T-helper 2 cell (primary cell): ENCODE measurements at regions not wholly inside any gene's neighbourhood (a gene's known extent, or its start where the extent isn't known, plus 50 kb on each side); places are given as distances from the start of the nearest gene placed in this dataset.
"Not testable (repeated sequence)": the region's sequence is repeated elsewhere in the genome, so short reads cannot be mapped to it uniquely, and the experiment has no call there.

Experiments used
- DNase-seq, 5 experiments: peaks; one replicate each; pipeline versions ENCODE4 v3.0.0 to v3.0.0-alpha.2; 2012 to 2022

DNA sequence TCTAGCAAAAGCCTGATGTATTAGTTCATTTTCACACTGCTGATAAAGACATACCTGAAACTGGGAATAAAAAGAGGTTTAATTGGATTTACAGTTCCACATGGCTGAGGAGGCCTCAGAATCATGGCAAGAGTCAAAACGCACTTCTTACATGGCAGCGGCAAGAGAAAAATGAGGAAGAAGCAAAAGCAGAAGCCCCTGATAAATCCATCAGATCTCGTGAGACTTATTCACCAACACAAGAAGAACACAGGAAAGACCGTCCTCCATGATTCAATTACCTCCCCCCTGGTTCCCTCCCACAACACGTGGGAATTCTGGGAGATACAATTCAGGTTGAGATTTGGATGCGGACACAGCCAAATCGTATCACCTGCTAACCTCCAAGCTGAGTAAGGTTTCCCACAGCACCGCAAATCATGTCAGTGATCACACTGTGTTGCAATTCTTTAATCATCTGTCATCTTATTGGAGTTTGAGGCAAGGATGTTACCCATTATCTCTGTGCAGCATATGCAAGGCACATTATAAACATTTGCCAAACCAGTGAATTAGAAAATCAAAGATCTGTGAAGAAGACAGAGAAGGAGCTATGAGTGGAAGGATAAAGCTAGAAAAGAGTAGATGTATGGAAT lies 128.5 kb downstream of the ZNF281 start:
- DNase-seq, result no peak

DNA sequence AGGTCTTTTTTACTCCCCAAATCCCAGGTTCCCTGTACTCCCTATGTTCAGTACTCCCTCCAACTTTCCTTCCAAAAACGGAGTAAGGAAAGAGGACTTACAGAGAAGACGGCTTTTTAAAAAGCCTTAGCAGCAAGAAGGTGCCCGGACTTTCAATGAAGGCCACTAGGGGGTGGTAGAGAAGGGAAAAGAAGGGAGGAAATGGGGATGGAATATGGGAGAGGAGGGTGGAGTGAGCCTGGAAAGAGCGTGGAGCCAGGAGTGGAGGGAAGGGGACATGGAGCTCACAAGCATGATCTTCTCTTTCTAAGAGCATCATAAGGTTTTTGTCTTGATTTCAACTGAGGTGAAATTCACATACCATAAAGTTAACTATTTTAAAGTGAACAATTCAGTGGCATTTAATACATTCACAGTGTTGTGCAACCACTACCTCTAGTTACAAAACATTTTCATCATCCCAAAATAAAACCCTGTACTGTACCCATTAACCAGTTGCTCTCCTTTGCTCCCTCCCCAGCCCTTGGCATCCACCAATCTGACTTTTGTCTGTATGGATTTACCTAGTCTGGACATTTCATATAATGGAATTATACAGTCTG lies 129.9 kb downstream of the ZNF281 start:
- no peak for DNase-seq

GRCh38 chr1:200275816-200276453 lies 133.9 kb downstream of the ZNF281 start:
- no peak for DNase-seq

GRCh38 chr1:200275415-200275814 lies 134.4 kb downstream of the ZNF281 start:
- no peak for DNase-seq

DNA sequence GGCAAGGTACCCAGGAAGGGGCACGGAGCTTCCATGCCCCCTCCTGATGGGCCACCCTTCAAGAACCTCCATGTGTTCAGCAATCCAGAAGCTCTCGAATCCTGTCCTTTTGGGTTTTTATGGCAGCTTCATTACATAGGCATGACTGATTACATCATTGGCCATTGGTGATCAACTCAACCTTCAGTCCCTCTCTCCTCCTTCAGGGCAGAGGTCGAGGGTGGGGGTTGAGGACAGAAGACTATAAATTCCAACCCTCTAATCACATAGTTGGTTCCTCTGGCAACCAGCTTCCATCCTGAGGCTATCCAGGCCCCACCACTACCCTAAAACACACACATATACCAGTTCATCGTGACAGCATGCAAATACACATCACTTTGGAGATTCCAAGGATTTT lies 135.7 kb downstream of the ZNF281 start:
- no peak for DNase-seq

DNA sequence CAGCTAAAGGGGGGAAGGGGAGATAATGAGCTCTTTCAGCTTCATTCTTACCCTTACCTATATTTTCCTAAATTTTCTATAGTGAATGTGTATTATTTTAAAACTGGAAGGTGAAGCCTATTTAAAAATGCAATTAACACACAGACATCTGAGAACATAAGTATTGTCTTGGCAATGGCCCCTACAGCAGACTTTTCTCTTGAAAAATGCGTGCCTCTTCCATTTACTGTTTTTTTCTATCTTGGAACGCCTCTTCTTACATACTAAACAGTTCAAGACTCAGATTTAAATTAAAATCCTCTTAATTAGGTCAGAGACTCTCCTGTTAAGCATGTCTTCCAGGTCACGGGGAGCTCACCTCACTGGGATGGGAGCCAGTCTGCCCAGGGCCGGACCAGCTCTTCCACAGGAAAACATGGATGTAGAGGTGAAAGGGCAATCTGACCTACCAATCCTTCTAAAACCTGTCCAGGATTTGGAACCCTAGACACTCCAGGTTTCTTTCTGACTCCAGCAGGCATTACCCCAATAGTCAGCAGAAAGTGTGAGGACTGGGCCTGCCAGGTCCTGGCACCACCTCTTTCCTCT lies 137.3 kb downstream of the ZNF281 start:
- no peak for DNase-seq

- no peak for DNase-seq
Measured at GRCh38 chr1:200269256-200269655, 140.6 kb downstream of the ZNF281 start.

- no peak for DNase-seq
Measured at GRCh38 chr1:200267937-200268336, 141.9 kb downstream of the ZNF281 start.

DNA sequence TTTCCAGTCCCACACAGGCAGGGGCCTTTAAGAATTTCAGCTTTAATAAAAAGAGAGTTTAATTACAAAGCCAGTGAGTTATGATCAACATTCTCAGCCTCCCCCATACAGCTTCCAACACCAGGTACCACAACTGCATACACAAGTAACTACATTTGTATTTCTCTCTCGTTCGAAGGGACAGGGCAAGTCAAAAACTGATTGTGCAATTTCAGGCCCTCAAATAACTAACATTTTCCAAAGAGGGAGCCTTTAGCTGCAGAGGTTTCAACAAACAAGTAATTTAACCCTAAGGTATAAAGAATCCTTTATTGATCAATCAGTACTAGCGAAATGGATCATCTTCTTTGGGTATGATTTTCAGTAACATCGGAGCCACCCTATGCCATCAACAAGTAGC lies 142.4 kb downstream of the ZNF281 start:
- no peak for DNase-seq

- DNase-seq, result no peak
Measured at GRCh38 chr1:200266871-200267270, 143.0 kb downstream of the ZNF281 start.

DNA sequence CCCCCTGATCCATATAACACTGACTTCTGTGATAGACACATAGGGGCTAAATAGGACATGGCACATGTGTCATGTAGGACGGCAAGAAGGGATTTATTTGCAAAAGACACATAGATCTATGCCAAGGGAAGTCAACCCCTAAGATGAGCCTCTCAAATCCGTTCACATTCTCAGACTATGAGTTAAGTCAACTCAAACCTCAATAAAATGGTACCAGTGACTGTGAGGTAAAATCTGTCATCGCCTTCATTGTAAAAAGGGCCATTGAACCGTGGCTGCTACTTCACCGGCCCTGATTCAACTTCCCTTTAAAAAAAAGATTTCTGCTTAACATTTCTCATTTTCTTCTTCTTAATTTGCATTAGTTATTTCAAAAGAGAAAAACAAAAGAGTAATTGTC lies 144.0 kb downstream of the ZNF281 start:
- no peak for DNase-seq

- DNase-seq, result no peak
Measured at GRCh38 chr1:200265104-200265503, 144.7 kb downstream of the ZNF281 start.

- DNase-seq, result no peak
Measured at GRCh38 chr1:200263203-200263602, 146.6 kb downstream of the ZNF281 start.

DNA sequence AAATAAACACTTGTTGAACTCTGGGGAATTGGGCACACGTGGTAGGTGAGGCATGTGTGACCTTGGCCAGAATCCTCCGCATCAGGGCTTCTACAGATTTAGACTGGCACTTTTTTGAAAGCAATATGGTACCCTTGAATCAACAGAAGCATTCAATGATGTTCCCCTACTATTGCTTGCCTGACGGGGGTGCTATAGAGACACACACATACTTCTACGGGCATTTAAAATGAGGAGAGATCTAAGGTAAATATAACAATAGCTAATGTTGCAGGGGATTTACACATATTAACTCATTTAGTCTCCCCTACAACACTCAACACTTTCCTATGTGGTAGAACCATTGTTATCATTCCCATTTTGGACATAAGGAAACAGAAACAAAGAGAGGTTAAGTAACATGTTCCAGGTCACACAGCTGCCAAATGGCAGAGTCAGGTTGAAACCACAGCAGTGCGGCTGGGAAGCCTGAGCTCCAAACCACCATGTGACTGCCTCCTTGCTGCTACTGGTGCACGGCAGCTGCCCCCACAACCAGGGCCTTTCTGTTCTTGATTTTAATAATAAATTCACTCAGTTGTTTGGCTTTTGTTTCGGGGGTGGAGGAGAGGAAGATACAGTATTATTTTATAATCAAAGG lies 147.4 kb downstream of the ZNF281 start:
- peak in 1 of 5 experiments; percentile 53 for DNase-seq

DNA sequence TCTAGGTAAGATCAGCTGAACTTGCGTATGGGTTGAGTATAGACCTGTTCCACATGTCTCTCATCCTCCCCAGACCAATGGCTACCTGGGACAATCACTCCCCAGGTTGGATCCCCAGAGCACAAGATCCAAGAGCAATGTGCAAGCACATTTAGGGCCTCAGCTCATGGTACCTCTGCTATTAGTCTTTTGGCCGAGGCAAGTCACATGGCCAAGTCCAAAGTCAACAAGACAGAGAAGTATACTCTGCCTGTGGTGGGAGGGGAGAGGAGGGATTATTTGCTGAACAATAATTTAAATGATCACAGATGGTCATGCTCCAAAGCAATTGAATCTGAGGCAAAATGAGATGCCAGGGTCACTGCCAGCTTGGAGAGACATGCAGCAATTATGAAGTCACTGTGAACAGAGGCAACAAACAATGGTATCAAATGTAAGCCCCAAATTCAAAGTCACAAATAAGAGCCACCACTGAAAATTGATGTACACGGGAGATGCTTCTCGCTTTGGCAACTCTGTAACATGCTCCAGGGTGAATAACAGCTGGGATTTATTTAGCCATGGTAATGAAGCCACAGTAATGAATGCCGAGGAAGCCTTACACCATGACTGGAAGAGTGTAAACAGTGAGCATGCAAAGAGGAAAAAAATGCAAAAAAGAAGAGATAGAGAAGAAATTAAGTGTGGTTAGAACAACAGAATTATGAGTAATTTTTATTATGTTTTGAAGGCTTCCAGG lies 149.1 kb downstream of the ZNF281 start:
- DNase-seq, result no peak

GRCh38 chr1:200258447-200259375 lies 151.1 kb downstream of the ZNF281 start:
- peak in 1 of 5 experiments; percentile 27 for DNase-seq

DNA sequence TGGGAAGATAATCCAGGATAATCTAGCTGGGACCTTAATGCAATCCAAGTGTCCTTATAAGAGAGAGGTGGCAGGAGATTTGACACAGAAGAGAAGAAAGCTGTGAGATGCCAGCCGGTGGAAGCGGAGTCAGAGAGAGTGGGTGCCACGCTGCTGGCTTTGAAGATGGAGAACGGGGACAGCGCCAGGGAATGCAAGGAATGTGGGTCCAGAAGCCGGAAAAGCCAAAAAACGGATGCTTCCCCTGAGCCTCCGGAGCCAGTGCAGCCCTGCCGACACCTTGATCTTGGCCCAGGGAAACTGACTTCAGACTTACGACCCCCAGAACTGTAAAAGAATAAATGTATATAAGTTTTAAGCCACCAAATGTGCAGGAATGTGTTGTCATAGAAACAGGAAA lies 152.6 kb downstream of the ZNF281 start:
- no peak for DNase-seq

GRCh38 chr1:200254602-200255001 lies 155.2 kb downstream of the ZNF281 start:
- DNase-seq, result not testable (repeated sequence)

DNA sequence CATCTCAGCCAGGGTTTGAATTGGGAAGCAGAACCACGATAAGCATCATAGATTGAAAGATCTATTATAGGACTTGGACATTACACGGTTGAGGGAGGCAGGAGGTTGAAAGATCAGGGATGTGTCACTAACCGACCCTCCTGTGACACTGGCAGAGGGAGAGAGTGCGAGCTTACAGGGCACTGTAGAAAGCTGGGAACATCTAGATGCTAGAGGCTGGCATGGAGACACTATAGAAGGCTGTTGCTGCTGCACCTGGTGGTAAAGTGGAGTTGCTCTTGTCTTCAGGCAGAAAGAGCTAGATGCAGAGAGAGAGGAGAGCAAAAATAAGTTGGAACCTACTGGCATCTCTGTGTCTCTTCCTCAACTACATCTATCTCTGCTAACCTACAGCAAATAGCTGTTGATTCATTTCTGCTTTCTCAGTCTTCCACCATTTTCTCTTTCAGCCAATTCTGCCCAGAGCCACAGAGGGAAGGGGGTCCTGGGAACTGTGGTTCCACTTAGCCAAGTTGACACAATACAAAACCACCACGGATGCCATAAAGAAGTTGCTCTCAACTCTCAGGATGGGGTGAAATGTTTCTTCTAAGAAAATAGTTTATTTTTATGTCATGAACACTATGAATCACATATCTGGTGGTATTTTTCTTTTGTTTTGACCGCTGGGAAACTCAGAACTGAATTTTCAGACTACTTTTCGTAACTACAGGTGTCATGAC lies 155.9 kb downstream of the ZNF281 start:
- peak in 1 of 5 experiments; percentile 24 for DNase-seq

- no peak for DNase-seq
Measured at GRCh38 chr1:200252531-200252930, 157.3 kb downstream of the ZNF281 start.

DNA sequence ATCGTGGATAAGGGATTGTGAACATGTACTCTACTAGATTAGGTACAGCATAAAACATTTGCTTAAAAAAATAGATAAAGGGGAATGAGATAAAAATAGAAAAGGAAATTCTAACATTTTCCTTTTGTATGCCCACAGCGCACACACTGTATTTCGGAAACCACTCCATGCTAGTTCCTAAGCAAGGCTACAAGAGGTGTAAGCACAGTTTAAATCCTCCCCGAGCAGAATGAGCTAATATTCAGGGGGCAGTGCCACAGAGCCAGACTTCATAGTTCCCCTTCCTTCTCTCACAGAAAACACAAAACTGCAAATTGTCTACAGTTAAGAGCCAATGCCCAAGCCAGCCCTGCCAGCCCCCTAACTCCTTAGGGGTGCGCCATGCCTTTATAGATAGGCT lies 159.4 kb downstream of the ZNF281 start:
- DNase-seq, result no peak
